HEK293 (cell line): ENCODE measurements at regions not wholly inside any gene's neighbourhood (a gene's known extent, or its start where the extent isn't known, plus 50 kb on each side); places are given as distances from the start of the nearest gene placed in this dataset.

Experiments used
- CTCF ChIA-PET: fragments of 350-600 bp; formaldehyde crosslinking; extraction: SDS; loops from one replicate; lab custom pipeline; 2021; ENCODE audit warnings: antibody characterized with exemption; lab: Yijun Ruan, JAX
- POLR2A ChIA-PET: fragments of 300-600 bp; formaldehyde crosslinking; extraction: SDS; loops from one replicate; lab custom pipeline; 2020; ENCODE audit warnings: antibody characterized with exemption, inconsistent platforms; lab: Yijun Ruan, JAX
- H3K27ac ChIP-seq: fragments of 200-500 bp; sonication (Bioruptor generic); 2 replicates; pipeline ENCODE4 v1.5.1; 2014; ENCODE audit warnings: low read depth, low read length, control low read depth, inconsistent platforms; ENCODE audit errors: extremely low read depth
- H3K36me3 ChIP-seq, 2 experiments: fragments of 200-500 bp in 1 of 2; sonication (Bioruptor generic) in 1 of 2; 1 replicate in 1 of 2; 2 replicates in 1 of 2; pipeline ENCODE4 v1.5.1; 2014 to 2017; ENCODE audit warnings: inconsistent platforms in 2 of 2, low read length in 2 of 2; ENCODE audit not compliant: control insufficient read depth in 2 of 2, insufficient read depth in 1 of 2
- H3K4me1 ChIP-seq: fragments of 200-500 bp; sonication (Bioruptor generic); 2 replicates; pipeline ENCODE4 v1.5.1; 2014; ENCODE audit warnings: mild to moderate bottlenecking, low read length, inconsistent platforms; ENCODE audit not compliant: control insufficient read depth, insufficient read depth
- H3K4me3 ChIP-seq: 2 replicates; pipeline ENCODE4 v1.5.1; 2011; ENCODE audit warnings: low read depth, mild to moderate bottlenecking, control low read depth, low read length, moderate library complexity
- H3K9me3 ChIP-seq: fragments of 200-500 bp; sonication (Bioruptor generic); 2 replicates; pipeline ENCODE4 v1.5.1; 2014; ENCODE audit warnings: low read depth, low read length, inconsistent platforms; ENCODE audit not compliant: control insufficient read depth, insufficient read depth
- GLI4 ChIP-seq: fragments of 450-650 bp; formaldehyde crosslinking; IDR thresholded peaks from 2 replicates; pipeline ENCODE4 v1.5.1; 2016; ENCODE audit warnings: missing biosample characterization, missing genetic modification characterization
- KLF10 ChIP-seq: fragments of 450-650 bp; IDR thresholded peaks from 2 replicates; pipeline ENCODE4 v1.5.1; 2018; ENCODE audit warnings: missing biosample characterization, mild to moderate bottlenecking, missing genetic modification characterization
- SCRT1 ChIP-seq: fragments of 450-650 bp; formaldehyde crosslinking; IDR thresholded peaks from 2 replicates; pipeline ENCODE4 v1.5.1; 2016; ENCODE audit warnings: missing biosample characterization, missing genetic modification characterization, borderline replicate concordance
- ZBTB21 ChIP-seq: fragments of 450-650 bp; formaldehyde crosslinking; IDR thresholded peaks from 2 replicates; pipeline ENCODE4 v1.5.1; 2017; ENCODE audit warnings: missing biosample characterization, missing genetic modification characterization
- ZBTB26 ChIP-seq: fragments of 450-650 bp; formaldehyde crosslinking; optimal IDR thresholded peaks from 2 replicates; pipeline ENCODE3; 2016; ENCODE audit warnings: missing biosample characterization, mild to moderate bottlenecking, missing genetic modification characterization
- ZBTB48 ChIP-seq: fragments of 450-650 bp; formaldehyde crosslinking; IDR thresholded peaks from 2 replicates; pipeline ENCODE4 v1.5.1; 2016; ENCODE audit warnings: missing biosample characterization, missing genetic modification characterization
- ZBTB49 ChIP-seq: fragments of 450-650 bp; formaldehyde crosslinking; IDR thresholded peaks from 2 replicates; pipeline ENCODE4 v1.5.1; 2016; ENCODE audit warnings: missing biosample characterization, missing genetic modification characterization, low read depth
- ZNF248 ChIP-seq: fragments of 450-650 bp; formaldehyde crosslinking; IDR thresholded peaks from 2 replicates; pipeline ENCODE4 v1.5.1; 2017; ENCODE audit warnings: missing biosample characterization, missing genetic modification characterization
- ZNF335 ChIP-seq: fragments of 450-650 bp; formaldehyde crosslinking; conservative IDR thresholded peaks from 2 replicates; pipeline ENCODE4 v1.5.1; 2016; ENCODE audit warnings: missing biosample characterization, missing genetic modification characterization
- ZNF600 ChIP-seq: fragments of 450-650 bp; formaldehyde crosslinking; IDR thresholded peaks from 2 replicates; pipeline ENCODE4 v1.5.1; 2016; ENCODE audit warnings: missing biosample characterization, missing genetic modification characterization
- ZNF629 ChIP-seq: fragments of 450-650 bp; formaldehyde crosslinking; IDR thresholded peaks from 2 replicates; pipeline ENCODE4 v1.5.1; 2017; ENCODE audit warnings: missing biosample characterization, missing genetic modification characterization
- ZNF692 ChIP-seq: fragments of 450-650 bp; formaldehyde crosslinking; IDR thresholded peaks from 2 replicates; pipeline ENCODE4 v1.5.1; 2016; ENCODE audit warnings: missing biosample characterization, missing genetic modification characterization
- ZNF704 ChIP-seq: fragments of 450-650 bp; formaldehyde crosslinking; IDR thresholded peaks from 2 replicates; pipeline ENCODE4 v1.5.1; 2016; ENCODE audit warnings: missing biosample characterization, missing genetic modification characterization
- ZNF777 ChIP-seq: fragments of 450-650 bp; formaldehyde crosslinking; IDR thresholded peaks from 2 replicates; pipeline ENCODE4 v1.5.1; 2017; ENCODE audit warnings: missing biosample characterization, missing genetic modification characterization, borderline replicate concordance
- ZNF792 ChIP-seq: fragments of 450-650 bp; formaldehyde crosslinking; IDR thresholded peaks from 2 replicates; pipeline ENCODE4 v1.5.1; 2016; ENCODE audit warnings: missing biosample characterization, missing genetic modification characterization
- TF ChIP-seq, protein P1 (sequence below): fragments of 450-650 bp; formaldehyde crosslinking; IDR thresholded peaks from 2 replicates; pipeline ENCODE4 v1.5.1; 2016; ENCODE audit warnings: missing biosample characterization, missing genetic modification characterization
- TF ChIP-seq, protein P2 (sequence below): fragments of 450-650 bp; formaldehyde crosslinking; IDR thresholded peaks from 2 replicates; pipeline ENCODE4 v1.5.1; 2016; ENCODE audit warnings: missing biosample characterization, missing genetic modification characterization
- TF ChIP-seq, protein P3 (sequence below): fragments of 450-650 bp; formaldehyde crosslinking; IDR thresholded peaks from 2 replicates; pipeline ENCODE4 v1.5.1; 2016; ENCODE audit warnings: missing biosample characterization, missing genetic modification characterization

DNA sequence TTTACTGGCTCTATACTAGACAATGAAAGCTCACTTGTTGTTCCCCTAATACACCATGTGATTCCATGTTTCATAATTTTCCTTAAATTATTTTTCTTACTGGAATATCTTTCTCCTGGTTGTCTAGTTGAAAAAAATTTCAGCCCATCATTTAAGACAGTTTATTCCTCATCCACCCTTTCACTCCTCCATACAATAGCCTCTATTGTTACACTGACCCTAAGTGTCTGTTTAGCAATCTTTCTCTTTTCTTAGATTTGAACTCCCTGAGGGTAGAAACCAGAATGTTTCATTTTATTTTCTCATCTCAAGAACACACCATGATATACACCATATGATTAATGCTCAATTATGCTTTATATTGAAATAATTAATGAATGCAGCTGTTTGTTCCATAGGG is 413.4 kb upstream of the ITGA1 start (continued):
- TF ChIP-seq ZNF248, result no peak
- TF ChIP-seq ZNF692 (tag by site-specific recombination), result no peak
- no peak for TF ChIP-seq ZNF600 (tag by site-specific recombination)
- TF ChIP-seq, all 188 proteins: peak for 0

GRCh38 chr5:52375969-52376368 is 411.7 kb upstream of the ITGA1 start:
- TF ChIP-seq ZNF777 (tag by site-specific recombination), result no peak
- no peak for TF ChIP-seq ZNF335
- TF ChIP-seq ZBTB49 (tag by site-specific recombination), result no peak
- TF ChIP-seq GLI4 (tag by site-specific recombination), result no peak
- TF ChIP-seq, protein P1, sequence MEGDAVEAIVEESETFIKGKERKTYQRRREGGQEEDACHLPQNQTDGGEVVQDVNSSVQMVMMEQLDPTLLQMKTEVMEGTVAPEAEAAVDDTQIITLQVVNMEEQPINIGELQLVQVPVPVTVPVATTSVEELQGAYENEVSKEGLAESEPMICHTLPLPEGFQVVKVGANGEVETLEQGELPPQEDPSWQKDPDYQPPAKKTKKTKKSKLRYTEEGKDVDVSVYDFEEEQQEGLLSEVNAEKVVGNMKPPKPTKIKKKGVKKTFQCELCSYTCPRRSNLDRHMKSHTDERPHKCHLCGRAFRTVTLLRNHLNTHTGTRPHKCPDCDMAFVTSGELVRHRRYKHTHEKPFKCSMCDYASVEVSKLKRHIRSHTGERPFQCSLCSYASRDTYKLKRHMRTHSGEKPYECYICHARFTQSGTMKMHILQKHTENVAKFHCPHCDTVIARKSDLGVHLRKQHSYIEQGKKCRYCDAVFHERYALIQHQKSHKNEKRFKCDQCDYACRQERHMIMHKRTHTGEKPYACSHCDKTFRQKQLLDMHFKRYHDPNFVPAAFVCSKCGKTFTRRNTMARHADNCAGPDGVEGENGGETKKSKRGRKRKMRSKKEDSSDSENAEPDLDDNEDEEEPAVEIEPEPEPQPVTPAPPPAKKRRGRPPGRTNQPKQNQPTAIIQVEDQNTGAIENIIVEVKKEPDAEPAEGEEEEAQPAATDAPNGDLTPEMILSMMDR (tag by site-specific recombination), result no peak
- no peak for TF ChIP-seq ZBTB26
- TF ChIP-seq, protein P2, sequence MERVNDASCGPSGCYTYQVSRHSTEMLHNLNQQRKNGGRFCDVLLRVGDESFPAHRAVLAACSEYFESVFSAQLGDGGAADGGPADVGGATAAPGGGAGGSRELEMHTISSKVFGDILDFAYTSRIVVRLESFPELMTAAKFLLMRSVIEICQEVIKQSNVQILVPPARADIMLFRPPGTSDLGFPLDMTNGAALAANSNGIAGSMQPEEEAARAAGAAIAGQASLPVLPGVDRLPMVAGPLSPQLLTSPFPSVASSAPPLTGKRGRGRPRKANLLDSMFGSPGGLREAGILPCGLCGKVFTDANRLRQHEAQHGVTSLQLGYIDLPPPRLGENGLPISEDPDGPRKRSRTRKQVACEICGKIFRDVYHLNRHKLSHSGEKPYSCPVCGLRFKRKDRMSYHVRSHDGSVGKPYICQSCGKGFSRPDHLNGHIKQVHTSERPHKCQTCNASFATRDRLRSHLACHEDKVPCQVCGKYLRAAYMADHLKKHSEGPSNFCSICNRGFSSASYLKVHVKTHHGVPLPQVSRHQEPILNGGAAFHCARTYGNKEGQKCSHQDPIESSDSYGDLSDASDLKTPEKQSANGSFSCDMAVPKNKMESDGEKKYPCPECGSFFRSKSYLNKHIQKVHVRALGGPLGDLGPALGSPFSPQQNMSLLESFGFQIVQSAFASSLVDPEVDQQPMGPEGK, result no peak
- TF ChIP-seq, protein P3, sequence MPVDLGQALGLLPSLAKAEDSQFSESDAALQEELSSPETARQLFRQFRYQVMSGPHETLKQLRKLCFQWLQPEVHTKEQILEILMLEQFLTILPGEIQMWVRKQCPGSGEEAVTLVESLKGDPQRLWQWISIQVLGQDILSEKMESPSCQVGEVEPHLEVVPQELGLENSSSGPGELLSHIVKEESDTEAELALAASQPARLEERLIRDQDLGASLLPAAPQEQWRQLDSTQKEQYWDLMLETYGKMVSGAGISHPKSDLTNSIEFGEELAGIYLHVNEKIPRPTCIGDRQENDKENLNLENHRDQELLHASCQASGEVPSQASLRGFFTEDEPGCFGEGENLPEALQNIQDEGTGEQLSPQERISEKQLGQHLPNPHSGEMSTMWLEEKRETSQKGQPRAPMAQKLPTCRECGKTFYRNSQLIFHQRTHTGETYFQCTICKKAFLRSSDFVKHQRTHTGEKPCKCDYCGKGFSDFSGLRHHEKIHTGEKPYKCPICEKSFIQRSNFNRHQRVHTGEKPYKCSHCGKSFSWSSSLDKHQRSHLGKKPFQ (tag by site-specific recombination), result no peak
- TF ChIP-seq, all 188 proteins: peak for 0
- ChIA-PET CTCF (no interaction called here), POLR2A (no interaction called here)
- no peaks in the 10 kb centered on the region for H3K4me1 ChIP-seq
- no peak overlapping the region for H3K27ac ChIP-seq
- no peaks in the 10 kb centered on the region for H3K36me3 ChIP-seq
- no peak overlapping the region for H3K4me3 ChIP-seq
- H3K9me3 ChIP-seq, result no peaks in the 10 kb centered on the region

DNA sequence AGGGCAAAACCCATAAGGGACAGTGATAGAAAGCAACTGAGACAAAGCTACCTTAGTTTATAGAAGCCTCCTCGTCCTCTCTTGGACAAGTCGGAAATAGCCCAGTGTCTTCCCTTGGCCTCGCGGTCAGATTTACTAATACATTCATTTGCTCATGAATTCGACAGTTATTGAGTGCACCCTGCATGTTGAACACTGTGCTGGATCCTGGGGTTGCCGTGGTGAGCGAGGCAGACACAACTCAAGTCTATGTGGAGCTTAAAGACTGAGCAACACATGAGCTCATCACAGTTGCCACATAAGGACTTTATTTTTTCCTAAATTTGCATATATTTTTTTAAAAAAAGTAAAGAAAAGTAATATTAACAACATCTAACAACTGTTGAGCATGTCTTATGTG is 411.1 kb upstream of the ITGA1 start:
- Histone ChIP-seq H3K36me3 (no peaks in the 10 kb centered on the region), H3K9me3 (no peaks in the 10 kb centered on the region), H3K4me1 (no peaks in the 10 kb centered on the region), H3K27ac (no peak overlapping the region), H3K4me3 (no peak overlapping the region)
- CTCF ChIA-PET, result interaction anchor here (1.3 kb wide), 1 partner anchor 20 kb away, joined by 3 read pairs; no protein-coding TSS in a partner anchor
- POLR2A ChIA-PET, result no interaction called here
- TF ChIP-seq ZNF692 (tag by site-specific recombination) (no peak), KLF10 (no peak), ZNF704 (tag by site-specific recombination) (no peak), ZNF629 (tag by site-specific recombination) (no peak), ZBTB48 (tag by site-specific recombination) (no peak), ZNF792 (tag by site-specific recombination) (no peak), ZBTB21 (no peak), SCRT1 (tag by site-specific recombination) (no peak)
